ENCODE measurements at regions not wholly inside any gene's neighbourhood (a gene's known extent, or its start where the extent isn't known, plus 50 kb on each side); places are given as distances from the start of the nearest gene placed in this dataset.

GRCh38 chr12:127636882-127637281, 630.1 kb upstream of the TMEM132C start:
- no peak overlapping the region for H3K4me3 ChIP-seq (replicated peaks; ENCODE audit: low read depth, low read length)
- no peak for DNase-seq (ENCODE audit: extremely low read depth, low read depth)
- no peak for TF ChIP-seq CTCF (IDR thresholded peaks at IDR 0.05; ENCODE audit: low read depth, low read length, missing control alignments)

- DNase-seq (ENCODE audit: extremely low read depth, low read depth): no peak
- no peak for TF ChIP-seq CTCF (IDR thresholded peaks at IDR 0.05; ENCODE audit: low read depth, low read length, missing control alignments)
- no peak overlapping the region for H3K4me3 ChIP-seq (replicated peaks; ENCODE audit: low read depth, low read length)
Measured at GRCh38 chr12:127640181-127640886, 626.6 kb upstream of the TMEM132C start.

GRCh38 chr12:127642208-127642607, 624.8 kb upstream of the TMEM132C start:
- TF ChIP-seq CTCF (IDR thresholded peaks at IDR 0.05; ENCODE audit: low read depth, low read length, missing control alignments): no peak
- DNase-seq (ENCODE audit: extremely low read depth, low read depth): no peak
- no peak overlapping the region for H3K4me3 ChIP-seq (replicated peaks; ENCODE audit: low read depth, low read length)

- DNase-seq (ENCODE audit: extremely low read depth, low read depth): no peak
- no peak for TF ChIP-seq CTCF (IDR thresholded peaks at IDR 0.05; ENCODE audit: low read depth, low read length, missing control alignments)
- H3K4me3 ChIP-seq (replicated peaks; ENCODE audit: low read depth, low read length): no peak overlapping the region
Measured at GRCh38 chr12:127648321-127648720, 618.6 kb upstream of the TMEM132C start.

- DNase-seq (ENCODE audit: extremely low read depth, low read depth): no peak
- H3K4me3 ChIP-seq (replicated peaks; ENCODE audit: low read depth, low read length): no peak overlapping the region
- no peak for TF ChIP-seq CTCF (IDR thresholded peaks at IDR 0.05; ENCODE audit: low read depth, low read length, missing control alignments)
Measured at GRCh38 chr12:127649961-127650360, 617.0 kb upstream of the TMEM132C start.

- TF ChIP-seq CTCF (IDR thresholded peaks at IDR 0.05; ENCODE audit: low read depth, low read length, missing control alignments): no peak
- no peak overlapping the region for H3K4me3 ChIP-seq (replicated peaks; ENCODE audit: low read depth, low read length)
- no peak for DNase-seq (ENCODE audit: extremely low read depth, low read depth)
Measured at GRCh38 chr12:127650626-127651025, 616.3 kb upstream of the TMEM132C start.

- no peak for TF ChIP-seq CTCF (IDR thresholded peaks at IDR 0.05; ENCODE audit: low read depth, low read length, missing control alignments)
- no peak for DNase-seq (ENCODE audit: extremely low read depth, low read depth)
Measured at GRCh38 chr12:127652281-127652680, 614.7 kb upstream of the TMEM132C start.

More at GRCh38 chr12:127652281-127652680, 614.7 kb upstream of the TMEM132C start:
- no peak overlapping the region for H3K4me3 ChIP-seq (replicated peaks; ENCODE audit: low read depth, low read length)
